ENCODE measurements at regions not wholly inside any gene's neighbourhood (a gene's known extent, or its start where the extent isn't known, plus 50 kb on each side); places are given as distances from the start of the nearest gene placed in this dataset.

DNA sequence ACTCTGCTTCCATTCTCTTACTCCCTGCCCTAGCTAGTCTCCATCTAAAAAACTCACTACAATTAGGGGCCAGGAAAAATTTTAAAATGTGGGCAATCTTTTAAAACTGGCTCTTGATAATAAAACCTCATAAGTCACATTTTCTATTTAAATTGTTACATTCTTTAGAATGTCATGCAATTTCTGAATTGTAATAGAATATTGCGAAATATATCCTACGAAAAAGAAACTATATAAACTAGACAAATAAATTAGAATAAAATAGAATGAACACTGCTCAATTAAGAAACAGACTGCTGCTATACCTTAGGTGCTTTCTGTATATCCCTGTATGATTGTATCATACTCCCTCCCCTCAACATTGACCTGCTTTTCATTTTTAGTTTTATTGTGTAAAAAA is 826.0 kb downstream of the IGSF11 start:
- H3K9me3 ChIP-seq (replicated peaks) = peaks cover 12% of the 10 kb centered on the region
- no peaks in the 10 kb centered on the region for H3K27me3 ChIP-seq (ENCODE audit: low read depth)
- TF ChIP-seq, protein P1, sequence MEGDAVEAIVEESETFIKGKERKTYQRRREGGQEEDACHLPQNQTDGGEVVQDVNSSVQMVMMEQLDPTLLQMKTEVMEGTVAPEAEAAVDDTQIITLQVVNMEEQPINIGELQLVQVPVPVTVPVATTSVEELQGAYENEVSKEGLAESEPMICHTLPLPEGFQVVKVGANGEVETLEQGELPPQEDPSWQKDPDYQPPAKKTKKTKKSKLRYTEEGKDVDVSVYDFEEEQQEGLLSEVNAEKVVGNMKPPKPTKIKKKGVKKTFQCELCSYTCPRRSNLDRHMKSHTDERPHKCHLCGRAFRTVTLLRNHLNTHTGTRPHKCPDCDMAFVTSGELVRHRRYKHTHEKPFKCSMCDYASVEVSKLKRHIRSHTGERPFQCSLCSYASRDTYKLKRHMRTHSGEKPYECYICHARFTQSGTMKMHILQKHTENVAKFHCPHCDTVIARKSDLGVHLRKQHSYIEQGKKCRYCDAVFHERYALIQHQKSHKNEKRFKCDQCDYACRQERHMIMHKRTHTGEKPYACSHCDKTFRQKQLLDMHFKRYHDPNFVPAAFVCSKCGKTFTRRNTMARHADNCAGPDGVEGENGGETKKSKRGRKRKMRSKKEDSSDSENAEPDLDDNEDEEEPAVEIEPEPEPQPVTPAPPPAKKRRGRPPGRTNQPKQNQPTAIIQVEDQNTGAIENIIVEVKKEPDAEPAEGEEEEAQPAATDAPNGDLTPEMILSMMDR (IDR thresholded peaks at IDR 0.05; ENCODE audit: borderline replicate concordance) = no peak
- no peaks in the 10 kb centered on the region for H3K4me1 ChIP-seq
- no peaks in the 10 kb centered on the region for H3K36me3 ChIP-seq
- no peak for DNase-seq
- intact Hi-C loops (cut with micrococcal nuclease) = no loop called here
- H3K4me3 ChIP-seq = no peak overlapping the region
- no peak overlapping the region for H3K27ac ChIP-seq (replicated peaks)

DNA sequence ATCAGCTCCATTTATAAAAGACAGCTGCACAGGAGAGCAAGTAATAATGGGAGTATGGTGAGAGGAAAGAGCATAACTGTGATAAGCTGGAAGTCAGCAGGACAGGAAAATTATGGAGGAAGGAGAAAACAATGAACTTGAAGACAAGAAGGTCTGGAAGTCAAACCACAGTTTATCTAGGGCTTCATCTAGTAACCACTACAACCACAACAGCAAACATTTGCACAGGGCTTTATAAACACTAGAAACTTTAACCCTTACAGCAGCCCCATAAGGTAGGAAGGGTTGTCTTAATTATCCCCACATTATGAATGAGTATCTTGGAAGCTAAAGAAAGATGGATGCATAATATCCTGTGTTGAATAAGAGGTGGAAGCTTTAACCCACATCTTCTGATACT is 820.8 kb downstream of the IGSF11 start:
- H3K9me3 ChIP-seq (replicated peaks) = peaks cover 9% of the 10 kb centered on the region
- H3K27ac ChIP-seq (replicated peaks) = no peak overlapping the region
- no peaks in the 10 kb centered on the region for H3K27me3 ChIP-seq (ENCODE audit: low read depth)
- intact Hi-C loops (cut with micrococcal nuclease) = no loop called here
- H3K4me3 ChIP-seq = no peak overlapping the region
- TF ChIP-seq, protein P1 (IDR thresholded peaks at IDR 0.05; ENCODE audit: borderline replicate concordance) = no peak
- DNase-seq = no peak
- H3K36me3 ChIP-seq = no peaks in the 10 kb centered on the region
- H3K4me1 ChIP-seq = no peaks in the 10 kb centered on the region

GRCh38 chr3:118226206-118226605 is 808.4 kb downstream of the IGSF11 start:
- H3K4me3 ChIP-seq = no peak overlapping the region
- H3K27ac ChIP-seq (replicated peaks) = no peak overlapping the region
- no peaks in the 10 kb centered on the region for H3K36me3 ChIP-seq
- H3K4me1 ChIP-seq = no peaks in the 10 kb centered on the region
- intact Hi-C loops (cut with micrococcal nuclease) = no loop called here
- DNase-seq = no peak
- TF ChIP-seq, protein P1 (IDR thresholded peaks at IDR 0.05; ENCODE audit: borderline replicate concordance) = no peak
- no peaks in the 10 kb centered on the region for H3K27me3 ChIP-seq (ENCODE audit: low read depth)
- peaks cover 24% of the 10 kb centered on the region for H3K9me3 ChIP-seq (replicated peaks)

DNA sequence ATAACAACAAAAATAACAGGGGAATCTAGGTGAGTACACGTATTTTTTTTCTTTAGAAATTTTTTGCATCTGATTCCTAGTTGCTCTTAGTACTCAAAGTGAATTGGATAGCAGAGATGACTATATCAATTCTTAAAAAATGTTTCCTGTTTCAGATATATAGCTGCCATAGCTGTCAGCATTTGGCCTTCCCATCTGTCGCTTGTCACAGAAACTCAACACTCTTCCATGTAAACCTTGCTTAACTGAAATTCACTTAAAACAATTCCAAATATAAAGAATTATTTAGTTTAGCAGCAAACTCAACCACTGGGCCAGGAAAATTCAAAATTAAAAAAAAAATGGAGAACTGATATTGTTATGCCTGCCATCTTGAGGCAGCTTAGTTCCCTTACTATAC is 807.5 kb downstream of the IGSF11 start:
- TF ChIP-seq, protein P1 (IDR thresholded peaks at IDR 0.05; ENCODE audit: borderline replicate concordance) = no peak
- Histone ChIP-seq H3K4me3 (no peak overlapping the region), H3K4me1 (no peaks in the 10 kb centered on the region), H3K27me3 (ENCODE audit: low read depth) (no peaks in the 10 kb centered on the region), H3K9me3 (replicated peaks) (peaks cover 14% of the 10 kb centered on the region), H3K27ac (replicated peaks) (no peak overlapping the region), H3K36me3 (no peaks in the 10 kb centered on the region)
- DNase-seq = no peak
- intact Hi-C loops (cut with micrococcal nuclease) = no loop called here

DNA sequence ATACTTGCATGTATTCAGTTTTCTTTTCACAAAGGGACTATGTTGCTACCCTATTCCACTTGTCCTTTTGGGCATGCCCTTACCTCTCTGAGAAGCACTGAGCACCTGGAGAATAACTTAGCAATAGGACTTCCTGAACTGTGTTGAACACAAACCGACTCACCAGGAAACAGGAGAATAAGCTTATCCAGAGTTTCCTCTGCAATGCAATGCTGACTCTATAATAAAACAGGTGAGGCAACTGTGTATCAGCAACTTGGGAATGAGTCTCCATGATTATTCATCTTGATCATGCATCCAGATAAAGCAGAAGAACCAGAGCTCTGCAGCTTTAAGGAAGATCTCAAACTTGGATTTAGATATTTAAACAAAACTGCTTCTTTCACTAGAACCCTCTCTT is 806.5 kb downstream of the IGSF11 start:
- Histone ChIP-seq H3K4me3 (no peak overlapping the region), H3K36me3 (no peaks in the 10 kb centered on the region), H3K4me1 (no peaks in the 10 kb centered on the region), H3K27me3 (ENCODE audit: low read depth) (no peaks in the 10 kb centered on the region), H3K27ac (replicated peaks) (no peak overlapping the region), H3K9me3 (replicated peaks) (peaks cover 5% of the 10 kb centered on the region)
- TF ChIP-seq, protein P1 (IDR thresholded peaks at IDR 0.05; ENCODE audit: borderline replicate concordance) = no peak
- DNase-seq = no peak
- intact Hi-C loops (cut with micrococcal nuclease) = no loop called here

- Histone ChIP-seq H3K4me3 (no peak overlapping the region), H3K4me1 (no peaks in the 10 kb centered on the region), H3K36me3 (no peaks in the 10 kb centered on the region), H3K27ac (replicated peaks) (no peak overlapping the region), H3K9me3 (replicated peaks) (peaks cover 3% of the 10 kb centered on the region), H3K27me3 (ENCODE audit: low read depth) (no peaks in the 10 kb centered on the region)
- no peak for DNase-seq
- intact Hi-C loops (cut with micrococcal nuclease) = no loop called here
- TF ChIP-seq, protein P1 (IDR thresholded peaks at IDR 0.05; ENCODE audit: borderline replicate concordance) = no peak
Measured at GRCh38 chr3:118229196-118229595, 805.5 kb downstream of the IGSF11 start.
